Fibroblast of skin of left quadriceps (primary cell): ENCODE measurements at regions not wholly inside any gene's neighbourhood (a gene's known extent, or its start where the extent isn't known, plus 50 kb on each side); places are given as distances from the start of the nearest gene placed in this dataset.

Experiments
- DNase-seq, 2 experiments: peaks; one replicate each; pipeline ENCODE4 v3.0.0-alpha.2; 2013; ENCODE audit warnings: low read depth in 2 of 2

GRCh38 chr5:6006838-6007314 lies 371.5 kb downstream of the MED10 start:
- no peak for DNase-seq

GRCh38 chr5:6003040-6003825 lies 375.1 kb downstream of the MED10 start:
- no peak for DNase-seq

GRCh38 chr5:6000867-6001266 lies 377.5 kb downstream of the MED10 start:
- DNase-seq = no peak

GRCh38 chr5:5995819-5996218 lies 382.5 kb downstream of the MED10 start:
- no peak for DNase-seq

GRCh38 chr5:5986492-5987178 lies 391.7 kb downstream of the MED10 start:
- DNase-seq = no peak

GRCh38 chr5:5985332-5985731 lies 393.0 kb downstream of the MED10 start:
- no peak for DNase-seq

- no peak for DNase-seq
These were observed 394.9 kb downstream of the MED10 start for GRCh38 chr5:5983261-5983980.

- DNase-seq = no peak
These were observed 396.8 kb downstream of the MED10 start for GRCh38 chr5:5981562-5981961.

- no peak for DNase-seq
These were observed 397.8 kb downstream of the MED10 start for GRCh38 chr5:5980538-5980895.

- no peak for DNase-seq
These were observed 398.4 kb downstream of the MED10 start for GRCh38 chr5:5979761-5980537.

- DNase-seq = no peak
These were observed 399.0 kb downstream of the MED10 start for GRCh38 chr5:5979377-5979760.

- no peak for DNase-seq
These were observed 399.6 kb downstream of the MED10 start for GRCh38 chr5:5978501-5979376.

- DNase-seq = no peak
These were observed 407.1 kb downstream of the MED10 start for GRCh38 chr5:5971203-5971602.

GRCh38 chr5:5969942-5970483 lies 408.3 kb downstream of the MED10 start:
- no peak for DNase-seq

GRCh38 chr5:5968981-5969380 lies 409.4 kb downstream of the MED10 start:
- no peak for DNase-seq

- no peak for DNase-seq
These were observed 410.4 kb downstream of the MED10 start for GRCh38 chr5:5967944-5968343.

GRCh38 chr5:5967373-5967772 lies 411.0 kb downstream of the MED10 start:
- DNase-seq = no peak

- no peak for DNase-seq
These were observed 413.2 kb downstream of the MED10 start for GRCh38 chr5:5965132-5965531.

- DNase-seq = no peak
These were observed 414.0 kb downstream of the MED10 start for GRCh38 chr5:5964347-5964746.

GRCh38 chr5:5957737-5958136 lies 420.6 kb downstream of the MED10 start:
- DNase-seq = no peak

- no peak for DNase-seq
These were observed 424.1 kb downstream of the MED10 start for GRCh38 chr5:5954275-5954598.
